SK-N-SH treated with all-trans-retinoic acid at 6 μM for 48 hours (cell line): ENCODE measurements at regions not wholly inside any gene's neighbourhood (a gene's known extent, or its start where the extent isn't known, plus 50 kb on each side); places are given as distances from the start of the nearest gene placed in this dataset.

Experiments
- ATAC-seq: fragments of 200-7000 bp; cut with Tn5 transposase; 3 replicates; pipeline ENCODE4 v1.9.1; 2020; ENCODE audit warnings: mild to moderate bottlenecking, moderate library complexity
- ARNTL ChIP-seq: fragments of 450-650 bp; formaldehyde crosslinking; IDR thresholded peaks from 2 replicates; pipeline ENCODE4 v1.5.0; 2020; ENCODE audit warnings: low read depth, mild to moderate bottlenecking, moderate library complexity, borderline replicate concordance
- BACH2 ChIP-seq: fragments of 250-450 bp; sonication (Bioruptor Pico); IDR thresholded peaks from 2 replicates; pipeline ENCODE4 v1.9.0; 2021; ENCODE audit warnings: mild to moderate bottlenecking, borderline replicate concordance
- CSDC2 ChIP-seq: fragments of 250-450 bp; sonication (Bioruptor Pico); IDR thresholded peaks from 2 replicates; pipeline ENCODE4 v1.5.0; 2020; ENCODE audit warnings: mild to moderate bottlenecking, moderate library complexity
- GLIS3 ChIP-seq: fragments of 250-450 bp; sonication (Bioruptor Pico); IDR thresholded peaks from 2 replicates; pipeline ENCODE4 v1.5.0; 2020; ENCODE audit warnings: mild to moderate bottlenecking, moderate library complexity
- OSR1 ChIP-seq: fragments of 250-450 bp; sonication (Bioruptor Pico); IDR thresholded peaks from 2 replicates; pipeline ENCODE4 v1.8.0; 2022; ENCODE audit warnings: moderate library complexity, mild to moderate bottlenecking, inconsistent platforms
- PPARA ChIP-seq: fragments of 250-450 bp; sonication (Bioruptor Pico); IDR thresholded peaks from 2 replicates; pipeline ENCODE4 v1.5.0; 2020; ENCODE audit warnings: mild to moderate bottlenecking, borderline replicate concordance
- SNAI2 ChIP-seq: fragments of 250-450 bp; sonication (Bioruptor Pico); IDR thresholded peaks from 2 replicates; pipeline ENCODE4 v1.5.0; 2020; ENCODE audit warnings: mild to moderate bottlenecking, moderate library complexity
- TCF4 ChIP-seq: fragments of 250-450 bp; sonication (Bioruptor Pico); IDR thresholded peaks from 2 replicates; pipeline ENCODE4 v1.8.0; 2021; ENCODE audit warnings: mild to moderate bottlenecking, moderate library complexity, borderline replicate concordance
- ZC3H10 ChIP-seq: fragments of 250-450 bp; sonication (Bioruptor Pico); IDR thresholded peaks from 2 replicates; pipeline ENCODE4 v1.5.1; 2021; ENCODE audit warnings: mild to moderate bottlenecking, moderate library complexity
- ZFP3 ChIP-seq: fragments of 250-450 bp; sonication (Bioruptor Pico); IDR thresholded peaks from 2 replicates; pipeline ENCODE4 v1.5.0; 2020; ENCODE audit warnings: mild to moderate bottlenecking, moderate library complexity
- ZFP30 ChIP-seq: fragments of 450-650 bp; formaldehyde crosslinking; IDR thresholded peaks from 2 replicates; pipeline ENCODE4 v1.5.0; 2022; ENCODE audit warnings: mild to moderate bottlenecking, moderate library complexity
- ZNF565 ChIP-seq: fragments of 450-650 bp; formaldehyde crosslinking; conservative IDR thresholded peaks from 2 replicates; pipeline ENCODE4 v1.5.0; 2020; ENCODE audit warnings: low read depth, mild to moderate bottlenecking, moderate library complexity
- ZNF70 ChIP-seq: fragments of 450-650 bp; formaldehyde crosslinking; IDR thresholded peaks from 2 replicates; pipeline ENCODE4 v1.5.0; 2020; ENCODE audit warnings: mild to moderate bottlenecking, moderate library complexity
- ZNF8 ChIP-seq: fragments of 450-650 bp; formaldehyde crosslinking; IDR thresholded peaks from 2 replicates; pipeline ENCODE4 v1.5.0; 2020; ENCODE audit warnings: mild to moderate bottlenecking, moderate library complexity
- TF ChIP-seq, protein P1 (sequence below): fragments of 250-450 bp; sonication (Bioruptor Pico); IDR thresholded peaks from 2 replicates; pipeline ENCODE4 v1.5.1; 2021; ENCODE audit warnings: mild to moderate bottlenecking, moderate library complexity
- TF ChIP-seq, protein P2 (sequence below): fragments of 250-450 bp; sonication (Bioruptor Pico); IDR thresholded peaks from 2 replicates; pipeline ENCODE4 v1.5.1; 2020; ENCODE audit warnings: low read depth, mild to moderate bottlenecking, moderate library complexity
- TF ChIP-seq, protein P3 (sequence below): fragments of 250-450 bp; sonication (Bioruptor Pico); IDR thresholded peaks from 2 replicates; pipeline ENCODE4 v1.5.0; 2020; ENCODE audit warnings: mild to moderate bottlenecking, moderate library complexity
- TF ChIP-seq, protein P4 (sequence below): fragments of 250-450 bp; sonication (Bioruptor Pico); IDR thresholded peaks from 2 replicates; pipeline ENCODE4 v1.8.0; 2020; ENCODE audit warnings: mild to moderate bottlenecking, moderate library complexity, borderline replicate concordance
- TF ChIP-seq, protein P5 (sequence below): fragments of 250-450 bp; sonication (Bioruptor Pico); IDR thresholded peaks from 2 replicates; pipeline ENCODE4 v1.8.0; 2021; ENCODE audit warnings: low read depth, mild to moderate bottlenecking, moderate library complexity, borderline replicate concordance

DNA sequence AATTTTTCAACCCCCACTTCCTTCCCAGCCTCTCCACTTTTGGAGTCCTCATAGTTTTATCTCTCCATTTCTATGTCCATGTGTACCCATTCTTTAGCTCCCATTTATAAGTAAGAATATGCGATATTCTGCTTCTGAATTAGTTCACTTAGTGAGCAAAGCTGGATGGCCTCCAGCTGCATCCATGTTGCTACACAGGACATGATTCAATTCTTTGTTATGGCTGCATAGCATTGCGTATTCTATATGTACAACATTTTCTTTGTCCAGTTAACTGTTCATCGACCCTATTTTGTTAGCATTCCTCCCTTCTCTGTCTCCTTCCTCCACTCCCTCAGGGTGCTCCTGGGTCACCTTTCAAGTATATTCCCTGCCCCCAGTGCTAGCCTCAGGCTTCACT, 210.0 kb upstream of the SSTR4 start:
- no peak for ATAC-seq
- TF ChIP-seq ZC3H10 (CRISPR knock-in tag) (no peak), ZNF565 (CRISPR knock-in tag) (no peak), PPARA (CRISPR knock-in tag) (no peak), ZNF8 (no peak), CSDC2 (no peak), OSR1 (CRISPR knock-in tag) (no peak), ZNF70 (CRISPR knock-in tag) (no peak), BACH2 (no peak), ZFP3 (CRISPR knock-in tag) (no peak), ZFP30 (CRISPR knock-in tag) (no peak), TCF4 (CRISPR knock-in tag) (no peak), SNAI2 (CRISPR knock-in tag) (no peak)
- TF ChIP-seq, protein P1, sequence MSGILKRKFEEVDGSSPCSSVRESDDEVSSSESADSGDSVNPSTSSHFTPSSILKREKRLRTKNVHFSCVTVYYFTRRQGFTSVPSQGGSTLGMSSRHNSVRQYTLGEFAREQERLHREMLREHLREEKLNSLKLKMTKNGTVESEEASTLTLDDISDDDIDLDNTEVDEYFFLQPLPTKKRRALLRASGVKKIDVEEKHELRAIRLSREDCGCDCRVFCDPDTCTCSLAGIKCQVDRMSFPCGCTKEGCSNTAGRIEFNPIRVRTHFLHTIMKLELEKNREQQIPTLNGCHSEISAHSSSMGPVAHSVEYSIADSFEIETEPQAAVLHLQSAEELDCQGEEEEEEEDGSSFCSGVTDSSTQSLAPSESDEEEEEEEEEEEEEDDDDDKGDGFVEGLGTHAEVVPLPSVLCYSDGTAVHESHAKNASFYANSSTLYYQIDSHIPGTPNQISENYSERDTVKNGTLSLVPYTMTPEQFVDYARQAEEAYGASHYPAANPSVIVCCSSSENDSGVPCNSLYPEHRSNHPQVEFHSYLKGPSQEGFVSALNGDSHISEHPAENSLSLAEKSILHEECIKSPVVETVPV (CRISPR knock-in tag), result no peak
- TF ChIP-seq, protein P2, sequence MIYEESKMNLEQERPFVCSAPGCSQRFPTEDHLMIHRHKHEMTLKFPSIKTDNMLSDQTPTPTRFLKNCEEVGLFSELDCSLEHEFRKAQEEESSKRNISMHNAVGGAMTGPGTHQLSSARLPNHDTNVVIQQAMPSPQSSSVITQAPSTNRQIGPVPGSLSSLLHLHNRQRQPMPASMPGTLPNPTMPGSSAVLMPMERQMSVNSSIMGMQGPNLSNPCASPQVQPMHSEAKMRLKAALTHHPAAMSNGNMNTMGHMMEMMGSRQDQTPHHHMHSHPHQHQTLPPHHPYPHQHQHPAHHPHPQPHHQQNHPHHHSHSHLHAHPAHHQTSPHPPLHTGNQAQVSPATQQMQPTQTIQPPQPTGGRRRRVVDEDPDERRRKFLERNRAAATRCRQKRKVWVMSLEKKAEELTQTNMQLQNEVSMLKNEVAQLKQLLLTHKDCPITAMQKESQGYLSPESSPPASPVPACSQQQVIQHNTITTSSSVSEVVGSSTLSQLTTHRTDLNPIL (CRISPR knock-in tag), result no peak
- TF ChIP-seq, protein P3, sequence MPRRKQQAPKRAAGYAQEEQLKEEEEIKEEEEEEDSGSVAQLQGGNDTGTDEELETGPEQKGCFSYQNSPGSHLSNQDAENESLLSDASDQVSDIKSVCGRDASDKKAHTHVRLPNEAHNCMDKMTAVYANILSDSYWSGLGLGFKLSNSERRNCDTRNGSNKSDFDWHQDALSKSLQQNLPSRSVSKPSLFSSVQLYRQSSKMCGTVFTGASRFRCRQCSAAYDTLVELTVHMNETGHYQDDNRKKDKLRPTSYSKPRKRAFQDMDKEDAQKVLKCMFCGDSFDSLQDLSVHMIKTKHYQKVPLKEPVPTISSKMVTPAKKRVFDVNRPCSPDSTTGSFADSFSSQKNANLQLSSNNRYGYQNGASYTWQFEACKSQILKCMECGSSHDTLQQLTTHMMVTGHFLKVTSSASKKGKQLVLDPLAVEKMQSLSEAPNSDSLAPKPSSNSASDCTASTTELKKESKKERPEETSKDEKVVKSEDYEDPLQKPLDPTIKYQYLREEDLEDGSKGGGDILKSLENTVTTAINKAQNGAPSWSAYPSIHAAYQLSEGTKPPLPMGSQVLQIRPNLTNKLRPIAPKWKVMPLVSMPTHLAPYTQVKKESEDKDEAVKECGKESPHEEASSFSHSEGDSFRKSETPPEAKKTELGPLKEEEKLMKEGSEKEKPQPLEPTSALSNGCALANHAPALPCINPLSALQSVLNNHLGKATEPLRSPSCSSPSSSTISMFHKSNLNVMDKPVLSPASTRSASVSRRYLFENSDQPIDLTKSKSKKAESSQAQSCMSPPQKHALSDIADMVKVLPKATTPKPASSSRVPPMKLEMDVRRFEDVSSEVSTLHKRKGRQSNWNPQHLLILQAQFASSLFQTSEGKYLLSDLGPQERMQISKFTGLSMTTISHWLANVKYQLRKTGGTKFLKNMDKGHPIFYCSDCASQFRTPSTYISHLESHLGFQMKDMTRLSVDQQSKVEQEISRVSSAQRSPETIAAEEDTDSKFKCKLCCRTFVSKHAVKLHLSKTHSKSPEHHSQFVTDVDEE (CRISPR knock-in tag), result no peak
- TF ChIP-seq, protein P4, sequence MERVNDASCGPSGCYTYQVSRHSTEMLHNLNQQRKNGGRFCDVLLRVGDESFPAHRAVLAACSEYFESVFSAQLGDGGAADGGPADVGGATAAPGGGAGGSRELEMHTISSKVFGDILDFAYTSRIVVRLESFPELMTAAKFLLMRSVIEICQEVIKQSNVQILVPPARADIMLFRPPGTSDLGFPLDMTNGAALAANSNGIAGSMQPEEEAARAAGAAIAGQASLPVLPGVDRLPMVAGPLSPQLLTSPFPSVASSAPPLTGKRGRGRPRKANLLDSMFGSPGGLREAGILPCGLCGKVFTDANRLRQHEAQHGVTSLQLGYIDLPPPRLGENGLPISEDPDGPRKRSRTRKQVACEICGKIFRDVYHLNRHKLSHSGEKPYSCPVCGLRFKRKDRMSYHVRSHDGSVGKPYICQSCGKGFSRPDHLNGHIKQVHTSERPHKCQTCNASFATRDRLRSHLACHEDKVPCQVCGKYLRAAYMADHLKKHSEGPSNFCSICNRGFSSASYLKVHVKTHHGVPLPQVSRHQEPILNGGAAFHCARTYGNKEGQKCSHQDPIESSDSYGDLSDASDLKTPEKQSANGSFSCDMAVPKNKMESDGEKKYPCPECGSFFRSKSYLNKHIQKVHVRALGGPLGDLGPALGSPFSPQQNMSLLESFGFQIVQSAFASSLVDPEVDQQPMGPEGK, result no peak
- TF ChIP-seq, all 23 proteins: peak for 0

DNA sequence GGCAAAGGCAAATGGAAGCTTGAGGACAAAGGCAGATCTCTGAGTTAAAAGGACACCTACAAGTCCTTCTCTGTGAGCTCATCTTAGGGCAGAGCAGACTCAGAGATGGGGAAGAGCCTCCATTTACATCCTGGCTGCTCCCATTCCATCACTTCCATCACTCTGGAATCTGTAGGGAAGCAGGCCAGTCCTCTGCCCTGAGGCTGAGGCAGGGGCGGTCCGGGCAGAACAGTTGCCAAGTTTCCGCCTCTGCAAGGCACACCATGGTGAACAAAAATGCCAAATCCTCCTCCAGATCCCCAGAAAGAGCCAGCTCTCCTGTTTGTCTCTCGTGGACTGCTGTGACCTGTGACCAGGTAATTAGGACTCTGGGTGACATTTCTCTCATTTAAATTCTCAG, 209.6 kb upstream of the SSTR4 start:
- no peak for TF ChIP-seq GLIS3
- no peak for TF ChIP-seq ZFP30 (CRISPR knock-in tag)
- TF ChIP-seq, protein P1 (CRISPR knock-in tag), result no peak
- TF ChIP-seq, protein P2 (CRISPR knock-in tag), result no peak
- TF ChIP-seq, protein P5, sequence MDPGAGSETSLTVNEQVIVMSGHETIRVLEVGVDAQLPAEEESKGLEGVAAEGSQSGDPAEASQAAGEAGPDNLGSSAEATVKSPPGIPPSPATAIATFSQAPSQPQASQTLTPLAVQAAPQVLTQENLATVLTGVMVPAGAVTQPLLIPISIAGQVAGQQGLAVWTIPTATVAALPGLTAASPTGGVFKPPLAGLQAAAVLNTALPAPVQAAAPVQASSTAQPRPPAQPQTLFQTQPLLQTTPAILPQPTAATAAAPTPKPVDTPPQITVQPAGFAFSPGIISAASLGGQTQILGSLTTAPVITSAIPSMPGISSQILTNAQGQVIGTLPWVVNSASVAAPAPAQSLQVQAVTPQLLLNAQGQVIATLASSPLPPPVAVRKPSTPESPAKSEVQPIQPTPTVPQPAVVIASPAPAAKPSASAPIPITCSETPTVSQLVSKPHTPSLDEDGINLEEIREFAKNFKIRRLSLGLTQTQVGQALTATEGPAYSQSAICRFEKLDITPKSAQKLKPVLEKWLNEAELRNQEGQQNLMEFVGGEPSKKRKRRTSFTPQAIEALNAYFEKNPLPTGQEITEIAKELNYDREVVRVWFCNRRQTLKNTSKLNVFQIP (CRISPR knock-in tag), result no peak
- TF ChIP-seq BACH2, result no peak
- no peak for TF ChIP-seq ARNTL
- no peak for TF ChIP-seq ZNF8
- no peak for ATAC-seq
